A673 (cell line): ENCODE measurements at regions not wholly inside any gene's neighbourhood (a gene's known extent, or its start where the extent isn't known, plus 50 kb on each side); places are given as distances from the start of the nearest gene placed in this dataset.
"Not testable (repeated sequence)": the region's sequence is repeated elsewhere in the genome, so short reads cannot be mapped to it uniquely, and the experiment has no call there.

Experiments
- BruUV-seq: library from RNA; stranded (reverse); fragments of 400-500 nt; replicated peaks from 2 replicates; lab custom pipeline; 2021; lab: Mats Ljungman, UMichigan
- CTCF ChIA-PET: fragments of 300-600 bp; sonication (Branson Sonifier 250); formaldehyde crosslinking; loops from one replicate; lab custom pipeline; 2022; ENCODE audit warnings: antibody characterized with exemption; lab: Charles Lee
- POLR2A ChIA-PET: fragments of 300-600 bp; sonication (Branson Sonifier 250); formaldehyde crosslinking; loops from one replicate; lab custom pipeline; 2022; ENCODE audit warnings: antibody characterized with exemption; ENCODE audit not compliant: low non-redundant PET; lab: Charles Lee
- DNase-seq: peaks from one replicate; pipeline ENCODE4 v3.0.0-alpha.2; 2015; ENCODE audit warnings: low spot score
- H3K27ac ChIP-seq: fragments of 200-600 bp; sonication (generic); 2 replicates; pipeline ENCODE4 v1.5.1; 2016; ENCODE audit warnings: mixed run types, low read depth, mild to moderate bottlenecking, mixed read lengths, antibody characterized with exemption, low read length; ENCODE audit not compliant: poor library complexity, severe bottlenecking
- H3K27me3 ChIP-seq: fragments of 200-600 bp; sonication (generic); replicated peaks from 2 replicates; pipeline ENCODE4 v1.6.1; 2017; ENCODE audit warnings: mixed run types, low read depth, mild to moderate bottlenecking, mixed read lengths, antibody characterized with exemption, low read length; ENCODE audit not compliant: insufficient read depth, poor library complexity
- H3K36me3 ChIP-seq: fragments of 200-600 bp; sonication (generic); 2 replicates; pipeline ENCODE4 v1.6.1; 2016; ENCODE audit warnings: mixed run types, mild to moderate bottlenecking, mixed read lengths, antibody characterized with exemption, low read length; ENCODE audit not compliant: insufficient read depth, poor library complexity, severe bottlenecking
- H3K4me1 ChIP-seq: fragments of 200-600 bp; sonication (generic); 2 replicates; pipeline ENCODE4 v1.6.1; 2017; ENCODE audit warnings: mixed run types, mild to moderate bottlenecking, mixed read lengths, antibody characterized with exemption, low read length; ENCODE audit not compliant: insufficient read depth, poor library complexity, severe bottlenecking
- H3K4me3 ChIP-seq: fragments of 200-600 bp; sonication (generic); 2 replicates; pipeline ENCODE4 v1.5.1; 2016; ENCODE audit warnings: low read depth, mixed run types, mild to moderate bottlenecking, mixed read lengths, low read length; ENCODE audit not compliant: poor library complexity, severe bottlenecking
- H3K9me3 ChIP-seq: fragments of 200-600 bp; sonication (generic); 2 replicates; pipeline ENCODE4 v1.6.1; 2016; ENCODE audit warnings: mixed run types, low read depth, mild to moderate bottlenecking, mixed read lengths, antibody characterized with exemption, low read length; ENCODE audit not compliant: poor library complexity, severe bottlenecking
- CTCF ChIP-seq: fragments of 300-800, 200-600 bp; sonication (generic); conservative IDR thresholded peaks from 2 replicates; pipeline ENCODE4 v1.5.1; 2017; ENCODE audit warnings: low read depth, mild to moderate bottlenecking, antibody characterized with exemption, low read length, moderate library complexity, mixed read lengths
- EZH2 ChIP-seq: fragments of 200-600 bp; sonication (generic); IDR thresholded peaks from 2 replicates; pipeline ENCODE4 v1.6.1; 2017; ENCODE audit warnings: borderline replicate concordance, low read depth, mild to moderate bottlenecking, mixed read lengths, antibody characterized with exemption, low read length; ENCODE audit not compliant: poor library complexity, severe bottlenecking
- intact Hi-C: fragments of 100-400 bp; cut with micrococcal nuclease; formaldehyde crosslinking; loops from one replicate; pipeline ENCODE4 v1.10.0; 2022; ENCODE audit not compliant: unreplicated experiment

DNA sequence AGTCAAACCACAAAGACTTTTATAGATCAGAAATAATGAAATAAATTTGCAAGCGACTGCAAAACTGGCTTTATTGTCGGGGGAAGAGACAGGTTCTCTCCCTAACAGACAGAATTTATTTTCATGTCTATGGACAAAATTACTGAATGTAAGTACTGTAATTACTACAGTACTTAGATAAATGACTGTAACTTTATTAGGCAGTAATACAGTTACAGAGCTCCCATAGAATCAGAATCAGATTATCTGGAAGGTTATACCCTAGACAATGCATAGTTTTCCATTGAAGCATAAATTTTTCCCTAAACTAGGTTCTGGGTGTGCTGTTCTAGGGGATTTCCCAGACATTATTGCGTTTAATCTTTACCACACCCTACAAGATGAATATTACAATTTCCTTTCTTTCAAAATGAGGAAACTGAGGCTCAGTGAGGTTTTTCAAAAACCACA, 114.2 kb downstream of the C12orf75 start:
- Histone ChIP-seq H3K27ac (no peak overlapping the region), H3K9me3 (no peaks in the 10 kb centered on the region), H3K27me3 (peaks cover 9% of the 10 kb centered on the region), H3K4me3 (no peak overlapping the region), H3K4me1 (no peaks in the 10 kb centered on the region), H3K36me3 (no peaks in the 10 kb centered on the region)
- intact Hi-C loops: no loop called here
- DNase-seq: no peak
- CTCF ChIA-PET: no interaction called here
- TF ChIP-seq EZH2 (no peak), CTCF (no peak)
- no TSS peak for BruUV-seq
- POLR2A ChIA-PET: interaction anchor here (0.6 kb wide), 1 partner anchor 45 kb away, joined by 7 read pairs; no protein-coding TSS in a partner anchor

- ChIA-PET POLR2A (interaction anchor here (0.6 kb wide), 1 partner anchor 46 kb away, joined by 7 read pairs; no protein-coding TSS in a partner anchor), CTCF (no interaction called here)
- intact Hi-C loops: no loop called here
- H3K36me3 ChIP-seq: no peaks in the 10 kb centered on the region
- BruUV-seq: no TSS peak
- no peak for DNase-seq
- H3K27me3 ChIP-seq: peaks cover 9% of the 10 kb centered on the region
- no peak overlapping the region for H3K4me3 ChIP-seq
- TF ChIP-seq CTCF (no peak), EZH2 (no peak)
- H3K4me1 ChIP-seq: no peaks in the 10 kb centered on the region
- no peaks in the 10 kb centered on the region for H3K9me3 ChIP-seq
- H3K27ac ChIP-seq: no peak overlapping the region
Measured at GRCh38 chr12:105445249-105445648, 114.8 kb downstream of the C12orf75 start.

DNA sequence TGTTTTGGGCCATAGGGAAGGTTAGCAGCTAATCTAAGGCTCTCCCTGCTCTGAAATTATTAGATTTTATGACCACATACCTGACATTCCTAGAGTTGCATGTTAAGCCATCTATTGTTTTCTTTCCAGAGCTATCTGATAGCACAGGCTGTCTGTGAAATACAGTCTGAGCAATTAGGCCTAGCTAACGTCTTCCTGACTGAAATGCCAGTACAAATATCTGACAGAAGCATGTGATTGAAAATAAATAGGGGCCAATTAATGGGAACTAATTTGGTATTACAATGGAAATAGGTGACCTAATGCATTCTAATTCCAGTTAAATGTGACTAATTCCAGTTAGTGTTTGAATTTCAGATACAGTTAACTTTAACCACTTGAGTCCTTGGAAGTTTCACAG, 115.2 kb downstream of the C12orf75 start:
- DNase-seq: no peak
- TF ChIP-seq EZH2 (no peak), CTCF (no peak)
- H3K27ac ChIP-seq: no peak overlapping the region

DNA sequence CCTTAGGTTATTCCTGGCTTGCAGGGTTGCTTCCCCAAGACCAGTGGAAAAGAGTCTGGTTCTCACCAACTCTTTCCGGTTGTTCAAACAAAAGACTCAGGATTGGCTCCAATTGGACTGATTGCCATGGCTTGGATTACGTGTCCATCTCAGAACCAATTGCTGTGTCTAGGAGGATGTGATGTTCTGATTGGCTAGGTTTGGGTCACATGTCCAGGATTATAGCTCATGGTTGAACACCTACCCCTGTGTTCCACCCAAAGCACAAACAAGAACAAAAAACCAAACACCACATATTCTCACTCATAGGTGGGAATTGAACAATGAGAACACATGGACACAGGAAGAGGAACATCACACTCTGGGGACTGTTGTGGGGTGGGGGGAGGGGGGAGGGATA, 116.0 kb downstream of the C12orf75 start:
- H3K27ac ChIP-seq, POLR2A ChIA-PET: not testable (repeated sequence)

More for the DNA sequence above, 115.2 kb downstream of the C12orf75 start:
- intact Hi-C loops: no loop called here
- ChIA-PET POLR2A (no interaction called here), CTCF (no interaction called here)
- H3K9me3 ChIP-seq: no peaks in the 10 kb centered on the region
- H3K4me3 ChIP-seq: no peak overlapping the region
- BruUV-seq: no TSS peak
- peaks cover 9% of the 10 kb centered on the region for H3K27me3 ChIP-seq
- no peaks in the 10 kb centered on the region for H3K4me1 ChIP-seq
- H3K36me3 ChIP-seq: no peaks in the 10 kb centered on the region

More for the DNA sequence above, 116.0 kb downstream of the C12orf75 start:
- H3K27me3 ChIP-seq: peaks cover 14% of the 10 kb centered on the region
- H3K9me3 ChIP-seq, CTCF ChIA-PET, intact Hi-C loops, H3K36me3 ChIP-seq, DNase-seq, BruUV-seq, H3K4me1 ChIP-seq, H3K4me3 ChIP-seq: not testable (repeated sequence)
